ENCODE measurements at regions not wholly inside any gene's neighbourhood (a gene's known extent, or its start where the extent isn't known, plus 50 kb on each side); places are given as distances from the start of the nearest gene placed in this dataset.

DNA sequence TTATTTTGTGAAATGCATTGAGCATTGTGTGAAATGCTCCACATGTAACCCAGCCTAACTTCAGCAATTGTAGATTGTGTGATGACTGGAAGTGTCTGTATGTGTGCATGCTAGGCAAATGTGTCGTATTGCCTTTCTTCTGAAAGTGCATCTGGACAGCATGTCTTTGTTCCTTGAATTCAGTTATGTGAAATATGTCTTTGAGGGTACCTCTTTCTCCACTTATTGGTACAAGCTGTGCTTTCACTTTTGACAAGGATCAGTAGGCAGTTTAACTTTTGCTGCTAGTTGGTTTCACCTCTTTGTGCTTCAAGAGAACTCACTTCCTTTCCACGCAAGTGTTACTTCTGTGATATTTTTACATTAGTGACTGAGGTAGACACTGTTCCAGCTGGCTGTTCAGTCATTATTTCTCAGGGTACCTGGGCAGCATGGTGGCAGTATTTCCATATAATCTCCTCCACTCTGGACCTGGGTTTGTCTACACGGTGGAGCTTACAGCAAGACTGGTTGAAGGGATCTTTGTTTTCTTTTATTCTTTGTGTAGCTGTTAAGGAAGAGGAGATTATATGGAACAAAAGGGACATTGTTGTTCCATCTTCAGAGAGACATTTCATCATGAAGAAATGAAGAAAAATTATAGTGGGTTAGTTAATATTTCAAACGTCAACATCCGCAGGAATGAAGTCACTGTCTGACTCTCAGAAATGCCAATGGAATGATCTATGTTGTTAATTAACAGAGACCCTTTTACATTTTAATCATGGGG lies 175.4 kb downstream of the UTRN start:
- Histone ChIP-seq H3K9me2 (replicated peaks; ENCODE audit: control insufficient read depth, low read length) (no peaks in the 10 kb centered on the region), H3K9me3 (ENCODE audit: control insufficient read depth, insufficient read depth, low read length) (no peaks in the 10 kb centered on the region), H3K4me1 (ENCODE audit: control insufficient read depth, low read length) (no peaks in the 10 kb centered on the region), H3K79me2 (ENCODE audit: control insufficient read depth, low read length) (no peaks in the 10 kb centered on the region), H3K27me3 (ENCODE audit: control insufficient read depth, low read length) (no peaks in the 10 kb centered on the region), H3K4me3 (ENCODE audit: low read length) (no peak overlapping the region), H3K27ac (ENCODE audit: low read depth, low read length) (no peak overlapping the region), H4K20me1 (ENCODE audit: control insufficient read depth, insufficient read depth, low read depth, low read length) (no peaks in the 10 kb centered on the region), H3F3A (ENCODE audit: control insufficient read depth, insufficient read depth) (no peaks in the 10 kb centered on the region), H3K4me2 (ENCODE audit: low read length) (no peak overlapping the region), H3K36me3 (ENCODE audit: control insufficient read depth, low read length) (no peaks in the 10 kb centered on the region)
- no peak for TF ChIP-seq EZH2phosphoT487 (IDR thresholded peaks at IDR 0.05; ENCODE audit: borderline replicate concordance, low read length)
- TF ChIP-seq, protein P1, sequence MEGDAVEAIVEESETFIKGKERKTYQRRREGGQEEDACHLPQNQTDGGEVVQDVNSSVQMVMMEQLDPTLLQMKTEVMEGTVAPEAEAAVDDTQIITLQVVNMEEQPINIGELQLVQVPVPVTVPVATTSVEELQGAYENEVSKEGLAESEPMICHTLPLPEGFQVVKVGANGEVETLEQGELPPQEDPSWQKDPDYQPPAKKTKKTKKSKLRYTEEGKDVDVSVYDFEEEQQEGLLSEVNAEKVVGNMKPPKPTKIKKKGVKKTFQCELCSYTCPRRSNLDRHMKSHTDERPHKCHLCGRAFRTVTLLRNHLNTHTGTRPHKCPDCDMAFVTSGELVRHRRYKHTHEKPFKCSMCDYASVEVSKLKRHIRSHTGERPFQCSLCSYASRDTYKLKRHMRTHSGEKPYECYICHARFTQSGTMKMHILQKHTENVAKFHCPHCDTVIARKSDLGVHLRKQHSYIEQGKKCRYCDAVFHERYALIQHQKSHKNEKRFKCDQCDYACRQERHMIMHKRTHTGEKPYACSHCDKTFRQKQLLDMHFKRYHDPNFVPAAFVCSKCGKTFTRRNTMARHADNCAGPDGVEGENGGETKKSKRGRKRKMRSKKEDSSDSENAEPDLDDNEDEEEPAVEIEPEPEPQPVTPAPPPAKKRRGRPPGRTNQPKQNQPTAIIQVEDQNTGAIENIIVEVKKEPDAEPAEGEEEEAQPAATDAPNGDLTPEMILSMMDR (IDR thresholded peaks at IDR 0.05; ENCODE audit: low read depth, low read length, poor library complexity, severe bottlenecking) = no peak

DNA sequence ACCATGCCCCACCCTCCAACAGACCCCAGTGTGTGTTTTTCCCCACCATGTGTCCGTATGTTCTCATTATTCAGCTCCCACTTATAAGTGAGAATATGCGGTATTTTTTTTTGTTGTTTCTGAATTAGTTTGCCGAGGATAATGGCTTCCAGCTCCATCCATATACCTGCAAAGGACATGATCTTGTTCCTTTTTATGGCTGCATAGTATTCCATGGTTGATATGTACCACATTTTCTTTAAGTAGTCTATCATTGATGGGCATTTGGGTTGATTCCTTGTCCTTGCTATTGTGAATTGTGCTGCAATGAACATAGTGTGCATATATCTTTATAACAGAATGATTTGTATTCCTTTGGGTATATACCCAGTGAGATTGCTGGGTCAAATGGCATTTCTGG lies 176.9 kb downstream of the UTRN start:
- Histone ChIP-seq H3K4me2 (ENCODE audit: low read length) (no peak overlapping the region), H3K9me2 (replicated peaks; ENCODE audit: control insufficient read depth, low read length) (no peaks in the 10 kb centered on the region), H4K20me1 (ENCODE audit: control insufficient read depth, insufficient read depth, low read depth, low read length) (no peaks in the 10 kb centered on the region), H3K27ac (ENCODE audit: low read depth, low read length) (no peak overlapping the region), H3K4me1 (ENCODE audit: control insufficient read depth, low read length) (no peaks in the 10 kb centered on the region), H3K36me3 (ENCODE audit: control insufficient read depth, low read length) (no peaks in the 10 kb centered on the region), H3K4me3 (ENCODE audit: low read length) (no peak overlapping the region), H3F3A (ENCODE audit: control insufficient read depth, insufficient read depth) (no peaks in the 10 kb centered on the region), H3K9me3 (ENCODE audit: control insufficient read depth, insufficient read depth, low read length) (no peaks in the 10 kb centered on the region), H3K79me2 (ENCODE audit: control insufficient read depth, low read length) (no peaks in the 10 kb centered on the region), H3K27me3 (ENCODE audit: control insufficient read depth, low read length) (no peaks in the 10 kb centered on the region)
- no peak for TF ChIP-seq EZH2phosphoT487 (IDR thresholded peaks at IDR 0.05; ENCODE audit: borderline replicate concordance, low read length)
- TF ChIP-seq, protein P1 (IDR thresholded peaks at IDR 0.05; ENCODE audit: low read depth, low read length, poor library complexity, severe bottlenecking) = no peak

DNA sequence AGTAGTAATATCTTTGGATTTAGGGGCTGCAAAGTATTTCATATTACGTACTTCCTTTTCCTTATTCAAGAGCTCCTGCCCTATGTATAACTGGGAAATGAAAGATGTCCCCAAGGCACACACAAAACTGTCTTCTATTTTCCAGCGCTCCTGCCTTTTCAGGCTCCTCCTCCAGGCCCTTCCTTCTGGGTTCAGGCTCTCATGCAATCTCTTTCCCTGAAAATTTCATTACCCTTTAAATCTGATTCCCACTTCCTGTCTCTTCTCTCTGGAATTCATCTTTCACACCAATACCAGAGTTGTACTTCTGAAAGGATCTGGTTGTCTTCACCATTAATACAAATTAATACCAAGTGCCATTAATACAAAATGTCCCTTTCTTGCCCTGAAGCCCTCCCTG lies 181.6 kb downstream of the UTRN start:
- no peaks in the 10 kb centered on the region for H3F3A ChIP-seq (ENCODE audit: control insufficient read depth, insufficient read depth)
- no peaks in the 10 kb centered on the region for H3K9me2 ChIP-seq (replicated peaks; ENCODE audit: control insufficient read depth, low read length)
- no peaks in the 10 kb centered on the region for H3K79me2 ChIP-seq (ENCODE audit: control insufficient read depth, low read length)
- H3K36me3 ChIP-seq (ENCODE audit: control insufficient read depth, low read length) = no peaks in the 10 kb centered on the region
- H3K27ac ChIP-seq (ENCODE audit: low read depth, low read length) = no peak overlapping the region
- no peaks in the 10 kb centered on the region for H3K4me1 ChIP-seq (ENCODE audit: control insufficient read depth, low read length)
- H3K4me3 ChIP-seq (ENCODE audit: low read length) = no peak overlapping the region
- no peaks in the 10 kb centered on the region for H3K27me3 ChIP-seq (ENCODE audit: control insufficient read depth, low read length)
- TF ChIP-seq EZH2phosphoT487 (IDR thresholded peaks at IDR 0.05; ENCODE audit: borderline replicate concordance, low read length) = no peak
- TF ChIP-seq, protein P1 (IDR thresholded peaks at IDR 0.05; ENCODE audit: low read depth, low read length, poor library complexity, severe bottlenecking) = no peak
- no peaks in the 10 kb centered on the region for H4K20me1 ChIP-seq (ENCODE audit: control insufficient read depth, insufficient read depth, low read depth, low read length)
- H3K9me3 ChIP-seq (ENCODE audit: control insufficient read depth, insufficient read depth, low read length) = no peaks in the 10 kb centered on the region
- H3K4me2 ChIP-seq (ENCODE audit: low read length) = no peak overlapping the region
